ENCODE measurements at regions not wholly inside any gene's neighbourhood (a gene's known extent, or its start where the extent isn't known, plus 50 kb on each side); places are given as distances from the start of the nearest gene placed in this dataset.

- dilution Hi-C loops (cut with MboI; ENCODE audit: extremely low pct_ligation_motif_present, low sequenced_read_pairs): no loop called here
- no peak overlapping the region for H3K4me2 ChIP-seq (ENCODE audit: insufficient read depth, low read length)
- H3K27me3 ChIP-seq (ENCODE audit: control insufficient read depth in 2 of 2, insufficient read depth in 2 of 2, low read length in 2 of 2): no peaks in the 10 kb centered on the region
- intact Hi-C loops (cut with micrococcal nuclease): no loop called here
- no peaks in the 10 kb centered on the region for H3K79me2 ChIP-seq (ENCODE audit: control insufficient read depth, insufficient read depth, low read length)
- H3K9me3 ChIP-seq (replicated peaks; ENCODE audit: control insufficient read depth, insufficient read depth, low read length): no peaks in the 10 kb centered on the region
- ChIA-PET POLR2A (no interaction called here), CTCF (no interaction called here)
- no peak for FAIRE-seq
- H2AFZ ChIP-seq (ENCODE audit: low read depth, low read length): no peak overlapping the region
- H3K9ac ChIP-seq (replicated peaks; ENCODE audit: extremely low read depth, insufficient read depth, low read length): no peak overlapping the region
- BruUV-seq (replicated peaks): no TSS peak
- H4K20me1 ChIP-seq (replicated peaks; ENCODE audit: control insufficient read depth, extremely low read depth, insufficient read depth, low read length): no peaks in the 10 kb centered on the region
- no peaks in the 10 kb centered on the region for H3K4me1 ChIP-seq (ENCODE audit: control insufficient read depth, extremely low read depth, insufficient read depth, low read length)
- TF ChIP-seq EZH2 (IDR thresholded peaks at IDR 0.05; ENCODE audit: borderline replicate concordance, low read depth, low read length, severe bottlenecking): no peak
- no peak for TF ChIP-seq JUN (IDR thresholded peaks at IDR 0.05; ENCODE audit: borderline replicate concordance, insufficient read depth, insufficient read length, low read depth)
- TF ChIP-seq MAX (IDR thresholded peaks at IDR 0.05; ENCODE audit: insufficient read depth, insufficient read length): no peak
- TF ChIP-seq GATA2 (IDR thresholded peaks at IDR 0.05; ENCODE audit: insufficient read depth, insufficient read length, low read depth, low read length): no peak
- TF ChIP-seq POLR2A (IDR thresholded peaks at IDR 0.05; ENCODE audit: low read depth, low read length): no peak
- no peaks in the 10 kb centered on the region for H3K9me1 ChIP-seq (replicated peaks; ENCODE audit: control insufficient read depth, extremely low read depth, insufficient read depth, low read length)
- H3K4me3 ChIP-seq (replicated peaks in 1 of 3; ENCODE audit: insufficient read depth in 1 of 3, low read depth in 1 of 3, low read length in 3 of 3): no peak overlapping the region
- no peak for DNase-seq (ENCODE audit: low read depth, low spot score)
- no peaks in the 10 kb centered on the region for H3K36me3 ChIP-seq (ENCODE audit: control insufficient read depth in 2 of 2, extremely low read depth in 1 of 2, insufficient read depth in 2 of 2, low read length in 2 of 2)
- H3K27ac ChIP-seq (ENCODE audit: insufficient read depth, low read depth, low read length): no peak overlapping the region
Measured at GRCh38 chr18:42182728-42183700, 228.0 kb downstream of the PIK3C3 start.

GRCh38 chr18:42183746-42184145 lies 228.7 kb downstream of the PIK3C3 start:
- Histone ChIP-seq H2AFZ (ENCODE audit: low read depth, low read length) (no peak overlapping the region), H3K9me3 (replicated peaks; ENCODE audit: control insufficient read depth, insufficient read depth, low read length) (no peaks in the 10 kb centered on the region), H4K20me1 (replicated peaks; ENCODE audit: control insufficient read depth, extremely low read depth, insufficient read depth, low read length) (no peaks in the 10 kb centered on the region), H3K27me3 (ENCODE audit: control insufficient read depth in 2 of 2, insufficient read depth in 2 of 2, low read length in 2 of 2) (no peaks in the 10 kb centered on the region), H3K4me3 (replicated peaks in 1 of 3; ENCODE audit: insufficient read depth in 1 of 3, low read depth in 1 of 3, low read length in 3 of 3) (no peak overlapping the region), H3K79me2 (ENCODE audit: control insufficient read depth, insufficient read depth, low read length) (no peaks in the 10 kb centered on the region), H3K27ac (ENCODE audit: insufficient read depth, low read depth, low read length) (no peak overlapping the region), H3K9ac (replicated peaks; ENCODE audit: extremely low read depth, insufficient read depth, low read length) (no peak overlapping the region), H3K9me1 (replicated peaks; ENCODE audit: control insufficient read depth, extremely low read depth, insufficient read depth, low read length) (no peaks in the 10 kb centered on the region), H3K4me1 (ENCODE audit: control insufficient read depth, extremely low read depth, insufficient read depth, low read length) (no peaks in the 10 kb centered on the region), H3K36me3 (ENCODE audit: control insufficient read depth in 2 of 2, extremely low read depth in 1 of 2, insufficient read depth in 2 of 2, low read length in 2 of 2) (no peaks in the 10 kb centered on the region), H3K4me2 (ENCODE audit: insufficient read depth, low read length) (no peak overlapping the region)
- CTCF ChIA-PET: no interaction called here
- no TSS peak for BruUV-seq (replicated peaks)
- intact Hi-C loops (cut with micrococcal nuclease) (no loop called here), dilution Hi-C loops (cut with MboI; ENCODE audit: extremely low pct_ligation_motif_present, low sequenced_read_pairs) (no loop called here)
- DNase-seq (ENCODE audit: low read depth, low spot score) (no peak), FAIRE-seq (no peak)
- POLR2A ChIA-PET: no interaction called here
- TF ChIP-seq POLR2AphosphoS5 (IDR thresholded peaks at IDR 0.05; ENCODE audit: insufficient read depth, low read depth, low read length): no peak
- no peak for TF ChIP-seq EZH2 (IDR thresholded peaks at IDR 0.05; ENCODE audit: borderline replicate concordance, low read depth, low read length, severe bottlenecking)
- TF ChIP-seq FOS (IDR thresholded peaks at IDR 0.05; ENCODE audit: borderline replicate concordance, insufficient read depth, low read length): peak; percentile 27
- no peak for TF ChIP-seq CTCF (IDR thresholded peaks at IDR 0.05; ENCODE audit: extremely low read depth in 1 of 2, insufficient read depth in 1 of 2, low read depth in 1 of 2, low read length in 2 of 2)
- peak; percentile 12 for TF ChIP-seq JUN (IDR thresholded peaks at IDR 0.05; ENCODE audit: borderline replicate concordance, insufficient read depth, insufficient read length, low read depth)
- TF ChIP-seq MAX (IDR thresholded peaks at IDR 0.05; ENCODE audit: insufficient read depth, insufficient read length): no peak
- no peak for TF ChIP-seq POLR2A (IDR thresholded peaks at IDR 0.05; ENCODE audit: low read depth, low read length)
- no peak for TF ChIP-seq GATA2 (IDR thresholded peaks at IDR 0.05; ENCODE audit: insufficient read depth, insufficient read length, low read depth, low read length)
- TF ChIP-seq MYC (IDR thresholded peaks at IDR 0.05; ENCODE audit: low read depth, low read length): no peak

Data from endothelial cell of umbilical vein (primary cell).